HepG2 (cell line): ENCODE measurements at regions not wholly inside any gene's neighbourhood (a gene's known extent, or its start where the extent isn't known, plus 50 kb on each side); places are given as distances from the start of the nearest gene placed in this dataset.

Experiments used
- AGO2 ChIP-seq: fragments of 200-400 bp; formaldehyde crosslinking; optimal IDR thresholded peaks from 2 replicates; pipeline ENCODE3; 2017; ENCODE audit warnings: mild to moderate bottlenecking, low read depth, low read length, moderate library complexity
- BRD4 ChIP-seq: sonication (generic); formaldehyde crosslinking; IDR thresholded peaks from 2 replicates; pipeline ENCODE4 v1.4.0; 2020; ENCODE audit warnings: missing genetic modification reagents
- CENPX ChIP-seq: sonication (generic); formaldehyde crosslinking; IDR thresholded peaks from 2 replicates; pipeline ENCODE4 v1.9.0; 2021; ENCODE audit warnings: mild to moderate bottlenecking, missing genetic modification reagents, moderate library complexity
- ELF3 ChIP-seq: IDR thresholded peaks from 2 replicates; pipeline ENCODE4 v1.6.1; 2016; ENCODE audit warnings: missing genetic modification reagents, missing compliant biosample characterization
- FOSL2 ChIP-seq: sonication (generic); formaldehyde crosslinking; IDR thresholded peaks from 2 replicates; pipeline ENCODE4 v1.4.0; 2020; ENCODE audit warnings: missing genetic modification reagents
- FOXA3 ChIP-seq: IDR thresholded peaks from 2 replicates; pipeline ENCODE4 v1.6.1; 2016; ENCODE audit warnings: missing genetic modification reagents, missing compliant biosample characterization
- GABPB1 ChIP-seq: IDR thresholded peaks from 2 replicates; pipeline ENCODE4 v1.6.1; 2016; ENCODE audit warnings: mild to moderate bottlenecking, missing genetic modification reagents, moderate library complexity, missing compliant biosample characterization
- HNRNPLL ChIP-seq: fragments of 200-400 bp; formaldehyde crosslinking; IDR thresholded peaks from 2 replicates; pipeline ENCODE4 v1.6.1; 2017; ENCODE audit warnings: mild to moderate bottlenecking, low read depth, low read length; ENCODE audit not compliant: poor library complexity, severe bottlenecking
- JARID2 ChIP-seq: sonication (generic); formaldehyde crosslinking; IDR thresholded peaks from 2 replicates; pipeline ENCODE4 v1.8.1; 2023; ENCODE audit warnings: missing genetic modification reagents, inconsistent platforms; ENCODE audit not compliant: insufficient replicate concordance
- KDM3A ChIP-seq: IDR thresholded peaks from 2 replicates; pipeline ENCODE4 v1.6.1; 2018; ENCODE audit warnings: low read depth, missing compliant biosample characterization
- NCOA2 ChIP-seq: sonication (generic); formaldehyde crosslinking; IDR thresholded peaks from 2 replicates; pipeline ENCODE4 v1.8.0; 2022; ENCODE audit warnings: inconsistent platforms
- NR2C2 ChIP-seq: sonication (generic); formaldehyde crosslinking; IDR thresholded peaks from 2 replicates; pipeline ENCODE4 v1.4.0; 2020; ENCODE audit warnings: missing genetic modification reagents, mild to moderate bottlenecking, moderate library complexity, borderline replicate concordance
- RAD21 ChIP-seq: fragments of 450-650 bp; formaldehyde crosslinking; IDR thresholded peaks from 2 replicates; pipeline ENCODE4 v1.5.0; 2020; ENCODE audit warnings: mild to moderate bottlenecking
- SP5 ChIP-seq: IDR thresholded peaks from 2 replicates; pipeline ENCODE4 v1.6.1; 2016; ENCODE audit warnings: low read depth, borderline replicate concordance
- YEATS4 ChIP-seq: sonication (generic); formaldehyde crosslinking; IDR thresholded peaks from 2 replicates; pipeline ENCODE4 v1.4.0; 2020; ENCODE audit warnings: missing genetic modification reagents, borderline replicate concordance
- ZC3H13 ChIP-seq: sonication (generic); formaldehyde crosslinking; IDR thresholded peaks from 2 replicates; pipeline ENCODE4 v1.8.1; 2023; ENCODE audit warnings: mild to moderate bottlenecking, missing genetic modification reagents, moderate library complexity
- ZNF256 ChIP-seq: sonication (generic); formaldehyde crosslinking; conservative IDR thresholded peaks from 2 replicates; pipeline ENCODE4 v1.4.0; 2020; ENCODE audit warnings: missing genetic modification reagents
- ZNF331 ChIP-seq: sonication (generic); formaldehyde crosslinking; IDR thresholded peaks from 2 replicates; pipeline ENCODE4 v1.4.0; 2020; ENCODE audit warnings: missing genetic modification reagents
- ZNF430 ChIP-seq: sonication (generic); formaldehyde crosslinking; IDR thresholded peaks from 2 replicates; pipeline ENCODE4 v1.9.0; 2021; ENCODE audit warnings: mild to moderate bottlenecking, missing genetic modification reagents
- ZNF558 ChIP-seq: sonication (generic); formaldehyde crosslinking; IDR thresholded peaks from 2 replicates; pipeline ENCODE4 v1.9.0; 2022; ENCODE audit warnings: mild to moderate bottlenecking, missing genetic modification reagents, borderline replicate concordance
- ZNF850 ChIP-seq: sonication (generic); formaldehyde crosslinking; conservative IDR thresholded peaks from 2 replicates; pipeline ENCODE4 v1.9.0; 2021; ENCODE audit warnings: mild to moderate bottlenecking, missing genetic modification reagents
- TF ChIP-seq, protein P1 (sequence below): sonication (generic); formaldehyde crosslinking; IDR thresholded peaks from 2 replicates; pipeline ENCODE4 v1.5.0; 2020; ENCODE audit warnings: missing genetic modification reagents
- TF ChIP-seq, protein P2 (sequence below): sonication (generic); formaldehyde crosslinking; IDR thresholded peaks from 2 replicates; pipeline ENCODE4 v1.4.0; 2020; ENCODE audit warnings: mild to moderate bottlenecking, missing genetic modification reagents
- TF ChIP-seq, protein P3 (sequence below): sonication (generic); formaldehyde crosslinking; IDR thresholded peaks from 2 replicates; pipeline ENCODE4 v1.4.0; 2020; ENCODE audit warnings: mild to moderate bottlenecking, missing genetic modification reagents

DNA sequence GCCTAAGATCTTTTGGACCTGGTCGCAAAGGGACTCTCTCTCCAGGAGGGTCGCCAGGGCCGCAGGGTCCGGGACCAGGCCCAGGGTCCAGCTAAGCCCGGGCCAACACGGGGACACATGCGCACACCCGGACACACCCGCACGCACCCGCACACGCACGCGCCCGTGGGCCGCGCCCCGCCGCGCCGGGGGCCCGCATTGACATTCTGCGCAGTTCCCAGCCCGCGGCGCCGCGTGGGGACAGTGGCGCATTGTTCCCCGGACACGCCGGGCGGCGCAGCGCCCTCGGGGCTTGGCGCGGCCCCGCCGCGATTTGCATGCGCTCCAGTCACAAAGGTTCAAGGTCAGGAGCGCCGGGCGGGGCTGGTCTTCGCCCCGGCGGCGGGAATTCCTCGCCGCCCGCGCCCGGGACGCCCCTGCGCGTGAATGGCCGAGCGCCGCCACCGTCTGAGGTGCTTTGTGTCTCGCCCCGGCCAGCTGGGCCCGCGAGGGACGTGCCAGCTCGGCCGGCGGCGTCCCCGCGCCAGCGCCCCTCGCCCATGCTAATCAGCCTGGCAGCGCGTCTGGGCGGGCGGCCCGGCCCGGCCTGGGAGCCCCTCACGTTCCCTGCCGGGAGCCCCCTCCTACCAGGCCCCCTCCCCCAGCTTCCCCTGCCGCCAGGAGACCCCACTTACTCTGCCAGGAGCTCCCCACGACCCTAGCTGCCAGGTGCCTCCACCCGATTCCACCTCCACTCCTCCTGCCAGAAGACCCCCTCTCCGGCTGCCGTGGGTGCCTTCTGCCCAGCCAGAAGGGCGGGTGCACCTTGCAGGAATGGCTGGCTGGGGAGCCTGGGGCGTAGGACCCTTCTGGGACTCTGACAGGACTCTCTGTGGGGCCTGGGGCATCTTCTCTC is 50.5 kb upstream of the WNT7B start (continued):
- TF ChIP-seq FOXA3 (peak; percentile 42; the same call in 1 of the 2 replicates), ZC3H13 (no peak), ZNF331 (CRISPR knock-in tag) (peak; percentile 38; the same call in 1 of the 2 replicates), ZNF850 (CRISPR knock-in tag) (no peak), NCOA2 (CRISPR knock-in tag) (peak; percentile 48; the same call in 1 of the 2 replicates), ZNF430 (CRISPR knock-in tag) (no peak), CENPX (CRISPR knock-in tag) (no peak), ZNF558 (CRISPR knock-in tag) (no peak), SP5 (CRISPR knock-in tag) (peak; percentile 64), BRD4 (CRISPR knock-in tag) (no peak), AGO2 (no peak), ZNF256 (CRISPR knock-in tag) (no peak), KDM3A (CRISPR knock-in tag) (0 out of 2 replicates have a peak, but pooled peaks have one; percentile 34), HNRNPLL (peak; percentile 66), GABPB1 (CRISPR knock-in tag) (peak; percentile 64), FOSL2 (CRISPR knock-in tag) (peak; percentile 22; the same call in 1 of the 2 replicates), NR2C2 (CRISPR knock-in tag) (peak; percentile 63; the same call in 1 of the 2 replicates), JARID2 (CRISPR knock-in tag) (no peak), ELF3 (peak; percentile 29; the same call in 1 of the 2 replicates), RAD21 (CRISPR knock-in tag) (peak; percentile 68), YEATS4 (CRISPR knock-in tag) (0 out of 2 replicates have a peak, but pooled peaks have one; percentile 33)
- TF ChIP-seq, protein P1, sequence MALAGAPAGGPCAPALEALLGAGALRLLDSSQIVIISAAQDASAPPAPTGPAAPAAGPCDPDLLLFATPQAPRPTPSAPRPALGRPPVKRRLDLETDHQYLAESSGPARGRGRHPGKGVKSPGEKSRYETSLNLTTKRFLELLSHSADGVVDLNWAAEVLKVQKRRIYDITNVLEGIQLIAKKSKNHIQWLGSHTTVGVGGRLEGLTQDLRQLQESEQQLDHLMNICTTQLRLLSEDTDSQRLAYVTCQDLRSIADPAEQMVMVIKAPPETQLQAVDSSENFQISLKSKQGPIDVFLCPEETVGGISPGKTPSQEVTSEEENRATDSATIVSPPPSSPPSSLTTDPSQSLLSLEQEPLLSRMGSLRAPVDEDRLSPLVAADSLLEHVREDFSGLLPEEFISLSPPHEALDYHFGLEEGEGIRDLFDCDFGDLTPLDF (CRISPR knock-in tag), result peak; percentile 74
- TF ChIP-seq, protein P2, sequence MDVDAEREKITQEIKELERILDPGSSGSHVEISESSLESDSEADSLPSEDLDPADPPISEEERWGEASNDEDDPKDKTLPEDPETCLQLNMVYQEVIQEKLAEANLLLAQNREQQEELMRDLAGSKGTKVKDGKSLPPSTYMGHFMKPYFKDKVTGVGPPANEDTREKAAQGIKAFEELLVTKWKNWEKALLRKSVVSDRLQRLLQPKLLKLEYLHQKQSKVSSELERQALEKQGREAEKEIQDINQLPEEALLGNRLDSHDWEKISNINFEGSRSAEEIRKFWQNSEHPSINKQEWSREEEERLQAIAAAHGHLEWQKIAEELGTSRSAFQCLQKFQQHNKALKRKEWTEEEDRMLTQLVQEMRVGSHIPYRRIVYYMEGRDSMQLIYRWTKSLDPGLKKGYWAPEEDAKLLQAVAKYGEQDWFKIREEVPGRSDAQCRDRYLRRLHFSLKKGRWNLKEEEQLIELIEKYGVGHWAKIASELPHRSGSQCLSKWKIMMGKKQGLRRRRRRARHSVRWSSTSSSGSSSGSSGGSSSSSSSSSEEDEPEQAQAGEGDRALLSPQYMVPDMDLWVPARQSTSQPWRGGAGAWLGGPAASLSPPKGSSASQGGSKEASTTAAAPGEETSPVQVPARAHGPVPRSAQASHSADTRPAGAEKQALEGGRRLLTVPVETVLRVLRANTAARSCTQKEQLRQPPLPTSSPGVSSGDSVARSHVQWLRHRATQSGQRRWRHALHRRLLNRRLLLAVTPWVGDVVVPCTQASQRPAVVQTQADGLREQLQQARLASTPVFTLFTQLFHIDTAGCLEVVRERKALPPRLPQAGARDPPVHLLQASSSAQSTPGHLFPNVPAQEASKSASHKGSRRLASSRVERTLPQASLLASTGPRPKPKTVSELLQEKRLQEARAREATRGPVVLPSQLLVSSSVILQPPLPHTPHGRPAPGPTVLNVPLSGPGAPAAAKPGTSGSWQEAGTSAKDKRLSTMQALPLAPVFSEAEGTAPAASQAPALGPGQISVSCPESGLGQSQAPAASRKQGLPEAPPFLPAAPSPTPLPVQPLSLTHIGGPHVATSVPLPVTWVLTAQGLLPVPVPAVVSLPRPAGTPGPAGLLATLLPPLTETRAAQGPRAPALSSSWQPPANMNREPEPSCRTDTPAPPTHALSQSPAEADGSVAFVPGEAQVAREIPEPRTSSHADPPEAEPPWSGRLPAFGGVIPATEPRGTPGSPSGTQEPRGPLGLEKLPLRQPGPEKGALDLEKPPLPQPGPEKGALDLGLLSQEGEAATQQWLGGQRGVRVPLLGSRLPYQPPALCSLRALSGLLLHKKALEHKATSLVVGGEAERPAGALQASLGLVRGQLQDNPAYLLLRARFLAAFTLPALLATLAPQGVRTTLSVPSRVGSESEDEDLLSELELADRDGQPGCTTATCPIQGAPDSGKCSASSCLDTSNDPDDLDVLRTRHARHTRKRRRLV (CRISPR knock-in tag), result no peak
- TF ChIP-seq, protein P3, sequence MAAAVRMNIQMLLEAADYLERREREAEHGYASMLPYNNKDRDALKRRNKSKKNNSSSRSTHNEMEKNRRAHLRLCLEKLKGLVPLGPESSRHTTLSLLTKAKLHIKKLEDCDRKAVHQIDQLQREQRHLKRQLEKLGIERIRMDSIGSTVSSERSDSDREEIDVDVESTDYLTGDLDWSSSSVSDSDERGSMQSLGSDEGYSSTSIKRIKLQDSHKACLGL, result peak; percentile 35; the same call in 1 of the 2 replicates
